ENCODE measurements at regions not wholly inside any gene's neighbourhood (a gene's known extent, or its start where the extent isn't known, plus 50 kb on each side); places are given as distances from the start of the nearest gene placed in this dataset.
"Not testable (repeated sequence)": the region's sequence is repeated elsewhere in the genome, so short reads cannot be mapped to it uniquely, and the experiment has no call there.

DNA sequence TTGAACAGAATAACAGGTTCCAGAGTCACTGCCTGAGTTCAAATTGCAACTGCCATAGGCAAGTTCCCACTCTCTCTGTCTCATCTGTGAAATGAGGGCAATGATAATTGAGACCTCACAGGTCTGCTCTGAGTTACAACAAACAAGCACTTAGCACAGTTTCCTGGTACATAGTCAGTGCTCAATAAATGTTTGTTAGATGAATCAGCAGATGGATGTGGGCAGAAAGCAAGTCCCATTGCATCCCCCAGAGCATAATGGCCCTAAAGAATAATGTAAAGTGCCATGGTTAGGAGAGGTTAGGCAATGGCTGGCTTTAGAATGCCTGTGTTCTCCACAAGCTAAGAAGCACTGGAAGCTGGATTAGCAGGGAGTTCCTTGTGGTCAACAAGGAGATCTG lies 136.5 kb upstream of the LARP1 start:
- no peak for DNase-seq

DNA sequence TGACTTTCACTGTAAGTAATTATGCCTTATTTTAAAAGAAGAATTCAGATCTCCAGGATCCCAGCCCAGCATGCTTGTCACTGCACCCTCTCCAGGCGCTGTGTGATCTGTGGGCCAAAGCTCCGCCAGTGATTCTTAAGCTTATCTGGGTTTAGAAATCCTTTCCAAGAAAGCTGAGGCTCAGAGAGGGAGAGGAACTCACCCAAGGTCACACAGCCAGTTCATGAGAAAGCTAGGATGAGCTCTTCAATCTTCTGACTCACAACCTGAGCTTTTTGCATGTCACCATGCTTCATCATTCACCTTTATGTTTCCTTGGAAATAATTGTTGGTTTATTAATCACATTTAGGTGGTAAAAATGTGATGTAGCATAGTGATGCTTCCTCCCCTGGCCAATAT lies 136.6 kb upstream of the HAND1 start:
- no peak for DNase-seq

DNA sequence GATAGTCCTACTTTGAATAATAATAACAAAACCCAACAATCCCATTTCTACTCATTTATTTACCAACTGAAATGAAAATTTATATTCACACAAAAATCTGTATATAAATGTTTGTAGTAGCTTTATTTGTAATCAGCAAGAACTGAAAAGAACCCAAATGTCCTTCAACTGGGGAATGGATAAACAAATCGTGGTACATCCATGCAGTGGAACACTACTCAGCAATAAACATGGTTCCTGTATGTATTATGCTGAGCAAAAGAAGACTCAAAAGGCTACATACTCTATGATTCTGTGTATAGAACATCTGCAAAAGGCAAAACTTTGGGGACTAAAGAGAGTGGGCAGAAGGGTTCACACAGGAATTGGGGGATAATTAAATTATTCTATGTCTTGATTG lies 136.1 kb upstream of the HAND1 start:
- no peak for DNase-seq

GRCh38 chr5:154612666-154613065 lies 134.6 kb upstream of the HAND1 start:
- no peak for DNase-seq

DNA sequence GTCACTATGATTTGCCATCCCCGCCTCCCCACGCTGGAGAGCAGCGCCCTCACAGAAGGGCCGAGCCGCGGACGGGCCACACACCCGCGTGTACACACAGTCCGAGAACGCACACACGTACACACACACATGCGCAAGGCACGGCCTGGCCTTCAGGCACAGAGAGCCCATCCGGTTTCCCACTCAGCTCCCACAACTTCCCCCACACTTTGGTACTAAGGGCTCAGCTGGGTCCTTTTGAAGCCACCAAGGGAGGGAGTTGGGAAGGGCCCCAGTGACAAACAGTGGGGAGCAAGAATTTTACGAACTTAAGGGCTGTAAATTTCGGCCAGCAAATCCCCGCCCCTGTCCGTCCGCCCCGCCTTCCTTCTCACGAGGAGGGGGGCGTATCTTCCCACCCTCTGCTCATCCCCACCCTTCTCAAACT lies 133.3 kb upstream of the HAND1 start:
- DNase-seq = no peak

DNA sequence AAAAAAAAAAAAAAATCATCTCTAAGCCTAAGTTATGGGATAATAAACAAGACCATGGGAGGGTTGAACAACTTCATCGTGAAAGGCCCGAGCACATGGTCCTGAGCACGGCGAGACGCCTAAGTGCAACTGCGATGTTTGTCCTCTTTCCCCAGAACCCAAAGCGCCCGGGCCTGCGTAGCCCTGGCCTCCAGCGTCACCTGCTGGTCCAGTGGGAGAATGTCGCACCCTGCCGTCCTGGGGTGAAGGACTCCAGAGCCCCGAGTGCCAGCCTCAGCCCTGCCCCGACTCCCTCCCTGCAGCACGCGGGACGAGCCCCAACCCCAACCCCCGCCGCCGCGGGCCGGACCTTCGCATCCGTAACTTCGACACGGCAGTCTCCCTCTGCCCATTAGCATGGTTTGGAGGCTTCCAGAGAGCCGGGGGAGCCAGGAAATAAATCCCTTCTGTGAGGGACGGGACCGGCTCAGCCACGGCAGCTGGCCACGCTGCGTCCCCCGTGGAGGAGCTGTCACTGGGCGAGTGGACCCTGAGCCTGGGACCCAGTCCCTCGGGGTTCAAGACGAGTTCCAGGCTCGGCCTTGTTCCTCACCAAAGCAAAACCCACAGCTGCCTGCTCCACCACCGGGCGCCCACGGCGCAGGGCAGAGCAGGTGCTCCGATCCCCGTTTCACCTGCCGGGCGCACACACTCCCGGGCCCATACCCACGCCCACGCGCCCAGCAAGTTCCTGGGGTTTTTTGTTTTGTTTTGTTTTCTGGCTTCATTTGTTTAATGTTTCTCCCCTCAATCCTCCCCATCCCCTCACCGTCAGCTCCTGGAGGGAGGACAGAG lies 132.5 kb upstream of the HAND1 start:
- DNase-seq = peak; percentile 42

DNA sequence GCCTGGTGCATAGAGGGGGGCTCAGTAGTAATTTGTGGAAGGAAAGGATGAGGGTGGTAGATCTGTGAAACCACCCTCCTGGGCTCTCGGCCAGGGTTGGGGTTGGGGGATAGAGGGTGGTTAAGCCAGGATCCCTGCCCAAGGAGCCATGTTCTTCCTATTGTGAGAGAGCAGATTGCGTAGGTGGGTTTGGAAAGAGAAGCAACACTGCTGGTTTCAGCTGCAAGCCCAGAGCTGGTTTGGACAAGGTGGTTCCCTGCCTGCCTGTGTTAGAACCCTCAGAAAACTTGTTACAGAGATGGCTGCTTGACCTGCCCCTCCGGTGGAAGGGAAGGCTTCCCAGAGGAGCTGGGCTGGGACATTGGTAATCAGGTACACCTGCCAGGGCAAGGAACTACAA lies 131.2 kb upstream of the HAND1 start:
- no peak for DNase-seq

- DNase-seq = no peak
These were observed 130.5 kb upstream of the HAND1 start for GRCh38 chr5:154608531-154609011.

DNA sequence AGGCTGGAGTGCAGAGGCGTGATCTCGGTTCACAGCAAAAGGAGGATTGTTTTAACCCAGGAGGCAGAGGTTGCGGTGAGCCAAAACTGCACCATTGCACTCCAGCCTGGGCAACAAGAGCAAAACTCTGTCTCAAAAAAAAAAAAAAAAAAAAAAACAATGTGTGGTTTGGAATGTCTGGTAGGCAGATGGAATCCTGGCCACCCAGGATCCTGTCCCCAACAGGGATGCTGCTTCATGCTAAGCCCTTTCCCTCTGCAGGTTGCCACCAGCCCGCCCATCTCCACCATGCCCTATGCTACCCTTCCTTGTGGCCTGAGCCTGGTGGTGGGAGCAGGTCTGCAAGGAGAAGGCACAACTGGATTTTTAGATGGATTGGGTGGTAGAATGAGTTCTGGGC lies 129.7 kb upstream of the HAND1 start:
- no peak for DNase-seq

DNA sequence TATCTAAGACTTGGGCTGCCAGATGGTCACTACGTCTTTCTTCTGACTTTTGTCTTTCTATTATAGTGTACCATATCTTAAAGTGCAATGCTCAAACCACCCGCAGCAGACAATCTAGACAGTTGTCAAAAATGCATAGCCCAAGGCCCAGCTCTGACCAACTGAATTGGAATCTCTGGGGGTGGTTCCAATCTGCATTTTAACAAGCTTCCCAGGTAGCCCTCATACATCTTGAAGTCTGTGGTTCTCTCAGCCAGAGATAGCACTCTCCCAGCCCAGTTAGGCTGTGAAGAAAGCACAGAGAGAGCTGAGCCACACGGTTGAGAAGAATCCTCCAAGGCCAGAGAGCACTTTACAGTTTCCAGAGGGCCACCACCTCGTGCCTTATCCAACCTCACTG lies 128.2 kb upstream of the HAND1 start:
- no peak for DNase-seq

GRCh38 chr5:154603953-154604679 lies 126.1 kb upstream of the HAND1 start:
- DNase-seq = no peak

- DNase-seq = no peak
These were observed 125.5 kb upstream of the HAND1 start for GRCh38 chr5:154603485-154603884.

DNA sequence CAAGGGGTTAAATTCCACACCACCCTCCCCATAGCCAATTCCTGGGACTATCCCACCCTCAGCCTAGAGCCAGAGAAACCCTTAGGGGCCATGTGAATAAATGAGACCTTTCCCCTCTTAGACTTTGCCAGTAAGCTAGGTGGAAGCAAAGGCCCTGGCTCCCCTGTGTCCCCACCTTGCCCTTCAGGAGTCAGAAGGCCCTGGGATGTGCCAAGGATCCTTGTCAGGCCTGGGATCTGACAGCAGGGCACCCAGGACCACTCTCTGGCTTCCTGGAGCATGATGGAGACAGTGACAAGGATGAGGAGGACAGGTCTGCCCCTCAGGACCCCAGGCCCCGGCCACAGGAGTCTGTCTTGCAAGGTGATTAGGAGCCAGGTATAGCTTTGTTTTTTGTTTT lies 125.0 kb upstream of the HAND1 start:
- no peak for DNase-seq

DNA sequence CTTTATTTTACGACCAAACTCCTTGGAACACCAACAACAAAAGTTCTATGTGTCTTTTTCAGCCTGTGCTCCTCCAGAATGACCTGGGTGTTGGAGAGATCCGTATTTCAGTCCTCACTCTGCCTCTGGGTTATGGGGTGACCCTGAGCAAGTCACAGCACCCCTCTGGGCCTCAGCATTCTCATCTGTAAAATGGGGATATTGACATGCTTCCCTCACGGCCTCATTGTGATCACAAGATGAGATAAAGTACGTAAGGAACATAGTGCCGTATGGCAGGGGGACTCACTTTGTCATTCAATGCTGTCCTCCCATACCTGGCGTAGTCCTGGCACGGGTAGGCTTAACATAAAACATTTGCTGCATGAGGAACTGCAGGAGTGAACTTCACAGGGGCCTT lies 123.0 kb upstream of the HAND1 start:
- no peak for DNase-seq

DNA sequence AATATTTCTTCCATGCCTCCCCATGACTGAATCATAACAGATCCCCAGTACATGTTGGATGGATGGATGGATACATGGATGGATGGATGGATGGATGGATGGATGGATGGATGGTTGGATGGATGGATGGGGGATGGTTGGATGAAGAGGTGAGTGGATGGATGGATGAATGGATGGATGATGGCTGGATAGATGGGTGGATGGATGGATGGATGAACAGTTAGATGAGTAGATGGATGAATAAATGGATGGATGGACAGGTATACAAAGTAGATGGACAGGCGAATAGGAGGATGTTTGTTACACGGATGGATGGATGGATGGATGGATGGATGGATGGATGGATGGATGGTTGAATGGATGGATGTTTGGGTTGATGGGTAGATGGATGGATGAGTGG lies 120.0 kb upstream of the HAND1 start:
- DNase-seq = no peak

DNA sequence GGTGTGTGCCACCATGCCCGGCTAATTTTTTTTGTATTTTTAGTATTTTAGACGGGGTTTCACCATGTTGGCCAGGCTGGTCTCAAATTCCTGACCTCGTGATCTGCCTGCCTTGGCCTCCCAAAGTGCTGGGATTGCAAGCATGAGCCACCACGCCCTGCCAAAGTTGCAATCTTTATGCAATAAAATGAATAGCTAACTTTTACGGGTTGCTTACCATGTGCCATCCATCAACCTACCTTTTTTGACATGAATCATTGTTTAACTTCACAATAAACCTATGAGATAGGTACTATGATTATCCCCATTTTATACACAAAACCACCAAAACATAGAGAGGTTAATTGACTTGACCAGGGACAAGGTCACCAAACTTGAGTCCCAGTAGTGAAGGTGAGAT lies 118.8 kb upstream of the HAND1 start:
- DNase-seq = not testable (repeated sequence)

DNA sequence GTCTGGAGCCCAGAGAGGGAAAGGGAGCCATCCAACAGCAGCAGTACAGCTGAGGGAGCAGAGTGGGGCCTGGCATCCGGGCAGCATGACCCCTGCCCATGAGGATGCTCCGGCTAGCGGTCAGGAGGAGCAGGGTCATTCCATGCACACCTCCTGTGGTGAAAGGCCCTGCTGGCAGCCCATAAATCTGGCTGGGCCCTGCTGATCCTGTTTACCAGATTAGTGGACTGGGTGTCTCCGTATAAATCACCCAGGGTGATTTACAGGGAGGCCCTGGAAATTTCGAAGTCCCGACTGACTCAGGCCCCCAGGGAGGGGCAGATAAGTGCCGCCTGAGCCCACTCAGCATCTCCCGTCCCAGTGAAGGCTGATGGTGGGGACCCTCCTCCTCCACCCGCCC lies 117.6 kb upstream of the HAND1 start:
- DNase-seq = no peak

- DNase-seq = no peak
These were observed 115.8 kb upstream of the HAND1 start for GRCh38 chr5:154593796-154594195.

GRCh38 chr5:154593071-154593470 lies 115.0 kb upstream of the HAND1 start:
- no peak for DNase-seq

DNA sequence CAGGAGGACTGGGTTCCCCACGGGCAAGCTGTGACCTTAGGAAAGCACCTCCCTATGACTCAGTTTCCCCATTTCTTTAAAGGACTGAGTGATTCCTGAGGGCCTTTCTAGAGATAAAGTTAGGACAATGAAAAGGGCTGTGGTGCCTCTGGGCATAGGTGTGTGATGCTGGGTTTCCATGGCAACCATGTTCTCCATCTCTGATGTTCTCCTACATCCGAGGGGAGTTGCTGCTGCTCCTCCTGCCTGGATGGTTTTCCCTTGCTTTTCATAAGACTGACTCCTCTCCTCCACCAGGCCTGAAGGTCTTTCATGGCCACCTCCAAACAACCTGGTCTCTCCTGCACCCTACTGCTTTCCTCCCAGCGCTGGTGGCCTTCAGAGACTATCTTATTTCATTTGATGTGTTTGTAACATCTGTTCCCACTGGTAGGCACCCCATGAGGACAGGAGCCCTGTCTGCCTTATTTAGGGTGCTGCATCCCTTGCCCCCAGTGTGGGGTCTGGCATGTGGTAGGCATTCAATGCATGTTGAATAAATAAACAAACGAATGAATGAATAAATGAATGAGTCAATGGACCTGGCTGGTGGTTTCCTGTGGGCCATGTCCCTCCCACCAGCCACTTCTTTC lies 112.2 kb upstream of the HAND1 start:
- no peak for DNase-seq

- no peak for DNase-seq
These were observed 111.5 kb upstream of the HAND1 start for GRCh38 chr5:154589511-154589910.

DNA sequence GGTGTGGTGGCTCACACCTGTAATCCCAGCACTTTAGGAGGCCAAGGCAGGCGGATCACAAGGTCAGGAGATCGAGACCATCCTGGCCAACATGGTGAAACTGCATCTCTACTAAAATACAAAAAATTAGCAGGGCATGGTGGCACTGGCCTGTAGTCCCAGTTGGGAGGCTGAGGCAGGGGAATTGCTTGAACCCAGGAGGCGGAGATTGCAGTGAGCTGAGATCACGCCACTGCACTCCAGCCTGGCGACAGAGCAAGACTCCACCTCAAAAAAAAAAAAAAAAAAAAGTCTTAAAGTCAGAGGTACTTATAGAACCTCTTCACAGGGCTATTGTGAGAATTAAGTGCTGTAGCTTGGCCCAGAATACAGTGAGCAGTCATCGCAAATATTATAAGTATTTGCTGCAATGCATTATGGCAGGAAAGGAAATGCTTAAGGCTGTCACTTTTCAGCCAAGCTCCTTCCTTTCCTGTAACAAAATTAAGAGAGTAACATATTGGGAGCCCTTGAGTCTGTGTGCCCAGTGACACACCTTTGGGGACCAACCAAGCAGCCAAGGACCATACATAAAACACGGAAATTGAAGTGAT lies 110.9 kb upstream of the HAND1 start:
- not testable (repeated sequence) for DNase-seq

DNA sequence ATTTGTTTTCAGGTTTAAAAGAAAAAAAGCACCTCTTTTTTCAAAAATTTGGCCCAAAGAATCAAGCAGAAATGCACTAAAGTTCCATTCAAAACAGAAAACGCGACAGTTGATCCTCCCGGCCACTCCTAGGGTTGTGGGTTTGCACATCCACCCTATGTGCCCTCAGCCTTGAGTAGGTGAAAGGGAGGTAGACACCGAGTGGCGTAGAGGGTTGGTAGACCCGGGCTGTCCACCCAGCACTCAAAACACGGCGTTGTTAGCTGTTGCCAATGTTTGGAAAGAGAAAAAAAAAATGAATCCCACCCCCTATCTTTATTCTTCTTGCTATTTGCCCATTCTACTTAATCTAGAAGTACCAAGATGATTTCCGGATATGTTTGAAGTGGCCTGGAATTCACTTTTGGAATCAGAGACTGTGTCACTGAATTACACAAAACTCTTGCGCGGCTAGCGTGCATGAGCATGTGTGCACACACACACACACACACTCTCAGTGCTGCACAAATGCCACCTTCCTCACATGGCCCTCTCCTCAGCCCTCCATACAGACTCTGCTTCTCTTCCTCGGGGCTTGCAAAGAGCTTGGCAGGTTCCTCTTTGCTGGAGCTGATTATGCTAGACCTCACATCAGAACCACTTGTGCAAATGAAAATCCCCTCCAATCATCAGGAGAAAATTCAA lies 110.2 kb upstream of the HAND1 start:
- DNase-seq = no peak
